ENCODE measurements at regions not wholly inside any gene's neighbourhood (a gene's known extent, or its start where the extent isn't known, plus 50 kb on each side); places are given as distances from the start of the nearest gene placed in this dataset.

- BruUV-seq (replicated peaks), result no TSS peak
- H3K36me3 ChIP-seq (ENCODE audit: control insufficient read depth in 1 of 2, insufficient read depth in 2 of 2, low read length in 2 of 2), result no peaks in the 10 kb centered on the region
- H3K27me3 ChIP-seq (ENCODE audit: insufficient read depth, low read length), result no peaks in the 10 kb centered on the region
- ChIA-PET RAD21 (ENCODE audit: low non-redundant PET in 1 of 2, low total read pairs in 2 of 2, uncharacterized antibody in 2 of 2, unreplicated experiment in 2 of 2) (no interaction called here), POLR2A (no interaction called here), CTCF (no interaction called here)
- TF ChIP-seq CBX3 (IDR thresholded peaks at IDR 0.05; ENCODE audit: low read depth), result no peak
- no peak for TF ChIP-seq MAX (IDR thresholded peaks at IDR 0.05)
- H3K9me3 ChIP-seq (ENCODE audit: control insufficient read depth in 1 of 2, insufficient read depth in 1 of 2, low read depth in 1 of 2, low read length in 2 of 2), result no peaks in the 10 kb centered on the region; a peak in 1 of 4 replicates
- intact Hi-C loops (cut with micrococcal nuclease), result no loop called here
- ATAC-seq, result no peak
- no peaks in the 10 kb centered on the region for H4K20me1 ChIP-seq (ENCODE audit: insufficient read depth)
- H3K4me3 ChIP-seq (replicated peaks in 1 of 2; ENCODE audit: low read depth in 1 of 2, low read length in 2 of 2), result no peak overlapping the region
- H3K9me2 ChIP-seq (ENCODE audit: insufficient read depth), result no peaks in the 10 kb centered on the region
- no peak overlapping the region for H3K9ac ChIP-seq (ENCODE audit: low read length)
- DNase-seq (ENCODE audit: low read depth, low spot score), result no peak
- no peak overlapping the region for H2AFZ ChIP-seq (ENCODE audit: low read depth, low read length, poor library complexity, severe bottlenecking)
- no peak overlapping the region for H3K27ac ChIP-seq (ENCODE audit: low read depth, low read length)
- H3K4me2 ChIP-seq (ENCODE audit: low read length), result no peak overlapping the region
- no peaks in the 10 kb centered on the region for H3K79me2 ChIP-seq (ENCODE audit: insufficient read depth, low read length)
- no peaks in the 10 kb centered on the region for H3K4me1 ChIP-seq (ENCODE audit: control insufficient read depth in 1 of 2, insufficient read depth in 2 of 2, low read length in 2 of 2)
Measured at GRCh38 chr2:21420553-21421335, 297.0 kb downstream of the TDRD15 start.

- peak in 2 of 3 experiments; percentile 51 to 56; a peak in 4 of 6 replicates for TF ChIP-seq CTCF (IDR thresholded peaks at IDR 0.05 in 2 of 3, conservative IDR thresholded peaks at IDR 0.05 in 1 of 3; ENCODE audit: borderline replicate concordance in 1 of 3, insufficient read depth in 1 of 3, low read depth in 2 of 3, low read length in 2 of 3)
- TF ChIP-seq ATF3 (IDR thresholded peaks at IDR 0.05), result no peak
- no peak for TF ChIP-seq POLR2AphosphoS5 (IDR thresholded peaks at IDR 0.05; ENCODE audit: low read depth, low read length)
- TF ChIP-seq CBX3 (IDR thresholded peaks at IDR 0.05; ENCODE audit: low read depth), result no peak
- no peak for TF ChIP-seq ELF1 (IDR thresholded peaks at IDR 0.05; ENCODE audit: borderline replicate concordance, low read depth)
- peak; percentile 22; the same call in 1 of the 2 replicates for TF ChIP-seq RAD21 (IDR thresholded peaks at IDR 0.05; ENCODE audit: low read depth)
- RAD21 ChIA-PET (ENCODE audit: low non-redundant PET in 1 of 2, low total read pairs in 2 of 2, uncharacterized antibody in 2 of 2, unreplicated experiment in 2 of 2), result no interaction called here
- Histone ChIP-seq H2AFZ (ENCODE audit: low read depth, low read length, poor library complexity, severe bottlenecking) (no peak overlapping the region), H3K27me3 (ENCODE audit: insufficient read depth, low read length) (no peaks in the 10 kb centered on the region), H3K4me1 (ENCODE audit: control insufficient read depth in 1 of 2, insufficient read depth in 2 of 2, low read length in 2 of 2) (no peaks in the 10 kb centered on the region), H3K27ac (ENCODE audit: low read depth, low read length) (no peak overlapping the region), H3K9me2 (ENCODE audit: insufficient read depth) (no peaks in the 10 kb centered on the region), H4K20me1 (ENCODE audit: insufficient read depth) (no peaks in the 10 kb centered on the region), H3K36me3 (ENCODE audit: control insufficient read depth in 1 of 2, insufficient read depth in 2 of 2, low read length in 2 of 2) (no peaks in the 10 kb centered on the region), H3K9me3 (ENCODE audit: control insufficient read depth in 1 of 2, insufficient read depth in 1 of 2, low read depth in 1 of 2, low read length in 2 of 2) (no peaks in the 10 kb centered on the region), H3K4me3 (replicated peaks in 1 of 2; ENCODE audit: low read depth in 1 of 2, low read length in 2 of 2) (no peak overlapping the region), H3K9ac (ENCODE audit: low read length) (no peak overlapping the region), H3K4me2 (ENCODE audit: low read length) (no peak overlapping the region), H3K79me2 (ENCODE audit: insufficient read depth, low read length) (no peaks in the 10 kb centered on the region)
- POLR2A ChIA-PET, result no interaction called here
- intact Hi-C loops (cut with micrococcal nuclease), result no loop called here
- DNase-seq (ENCODE audit: low read depth, low spot score), result no peak
- CTCF ChIA-PET, result no interaction called here
- no peak for ATAC-seq
- no TSS peak for BruUV-seq (replicated peaks)
Measured at GRCh38 chr2:21422050-21422449, 298.3 kb downstream of the TDRD15 start.
